Cardiac muscle cell (in vitro differentiated cells and primary cell): ENCODE measurements at regions not wholly inside any gene's neighbourhood (a gene's known extent, or its start where the extent isn't known, plus 50 kb on each side); places are given as distances from the start of the nearest gene placed in this dataset.
A peak's percentile ranks its signal among the peaks of the same experiment; 100 is the strongest.

Source experiments
- DNase-seq, 2 donors: peaks; one replicate each; pipeline versions ENCODE4 v3.0.0 to v3.0.0-alpha.2; 2010 to 2017; ENCODE audit warnings: low read depth in 1 of 2, low spot score in 1 of 2
- H3K27ac ChIP-seq: fragments of 200-600 bp; sonication (generic); 2 replicates; pipeline ENCODE4 v1.5.1; 2016
- H3K27me3 ChIP-seq: fragments of 200-600 bp; sonication (generic); 2 replicates; pipeline ENCODE4 v1.6.0; 2016; ENCODE audit warnings: control low read depth
- H3K36me3 ChIP-seq: fragments of 200-600 bp; sonication (generic); 2 replicates; pipeline ENCODE4 v1.5.1; 2016; ENCODE audit warnings: control low read depth
- H3K4me1 ChIP-seq: fragments of 200-600 bp; sonication (generic); 2 replicates; pipeline ENCODE4 v1.8.1; 2017; ENCODE audit warnings: low read depth, mild to moderate bottlenecking, mixed run types
- H3K4me3 ChIP-seq: fragments of 200-600 bp; sonication (generic); 2 replicates; pipeline ENCODE4 v1.5.1; 2016; ENCODE audit warnings: mild to moderate bottlenecking
- H3K9me3 ChIP-seq: fragments of 200-600 bp; sonication (generic); 2 replicates; pipeline ENCODE4 v1.5.1; 2017; ENCODE audit warnings: low read depth, mild to moderate bottlenecking, control low read depth
- CTCF ChIP-seq: IDR thresholded peaks from 2 replicates; pipeline ENCODE4 v1.5.1; 2012; ENCODE audit warnings: low read depth, mild to moderate bottlenecking, low read length

GRCh38 chr16:86049641-86050040, 150.7 kb downstream of the IRF8 start:
- Histone ChIP-seq H3K9me3 (no peaks in the 10 kb centered on the region), H3K27ac (no peak overlapping the region)
- no peak for TF ChIP-seq CTCF

GRCh38 chr16:86050111-86050510, 151.1 kb downstream of the IRF8 start:
- no peak for TF ChIP-seq CTCF
- Histone ChIP-seq H3K4me3 (no peak overlapping the region), H3K4me1 (peaks cover 27% of the 10 kb centered on the region), H3K36me3 (no peaks in the 10 kb centered on the region), H3K27ac (peak overlapping the region; percentile 30), H3K27me3 (no peaks in the 10 kb centered on the region), H3K9me3 (no peaks in the 10 kb centered on the region)
- no peak for DNase-seq

More at GRCh38 chr16:86049641-86050040, 150.7 kb downstream of the IRF8 start:
- no peak for DNase-seq
- H3K4me1 ChIP-seq, result peaks cover 30% of the 10 kb centered on the region
- H3K4me3 ChIP-seq, result no peak overlapping the region
- H3K27me3 ChIP-seq, result no peaks in the 10 kb centered on the region
- H3K36me3 ChIP-seq, result no peaks in the 10 kb centered on the region

- Histone ChIP-seq H3K27me3 (no peaks in the 10 kb centered on the region), H3K4me1 (peaks cover 22% of the 10 kb centered on the region), H3K4me3 (no peak overlapping the region), H3K9me3 (no peaks in the 10 kb centered on the region), H3K27ac (peak overlapping the region; percentile 30), H3K36me3 (no peaks in the 10 kb centered on the region)
- TF ChIP-seq CTCF, result no peak
- peak in 1 of 2 donors; percentile 30 for DNase-seq
Measured at GRCh38 chr16:86050591-86051367, 151.8 kb downstream of the IRF8 start.

GRCh38 chr16:86051368-86052114, 152.6 kb downstream of the IRF8 start:
- Histone ChIP-seq H3K27ac (no peak overlapping the region), H3K36me3 (no peaks in the 10 kb centered on the region), H3K27me3 (no peaks in the 10 kb centered on the region), H3K9me3 (no peaks in the 10 kb centered on the region), H3K4me1 (peaks cover 15% of the 10 kb centered on the region), H3K4me3 (no peak overlapping the region)
- TF ChIP-seq CTCF, result no peak
- no peak for DNase-seq

GRCh38 chr16:86052115-86052670, 153.2 kb downstream of the IRF8 start:
- no peaks in the 10 kb centered on the region for H3K36me3 ChIP-seq
- no peak for DNase-seq
- H3K9me3 ChIP-seq, result no peaks in the 10 kb centered on the region
- no peak overlapping the region for H3K27ac ChIP-seq
- peaks cover 8% of the 10 kb centered on the region for H3K4me1 ChIP-seq
- H3K4me3 ChIP-seq, result no peak overlapping the region
- H3K27me3 ChIP-seq, result no peaks in the 10 kb centered on the region
- no peak for TF ChIP-seq CTCF
